ENCODE measurements at regions not wholly inside any gene's neighbourhood (a gene's known extent, or its start where the extent isn't known, plus 50 kb on each side); places are given as distances from the start of the nearest gene placed in this dataset.
A peak's percentile ranks its signal among the peaks of the same experiment; 100 is the strongest.

- TF ChIP-seq EZH2 (IDR thresholded peaks at IDR 0.05; ENCODE audit: low read length), result no peak
- peak; percentile 42 to 64 (median 56) for TF ChIP-seq CTCF (optimal IDR thresholded peaks at IDR 0.05 in 1 of 3, IDR thresholded peaks at IDR 0.05 in 1 of 3, conservative IDR thresholded peaks at IDR 0.05 in 1 of 3; ENCODE audit: extremely low read depth in 1 of 3, insufficient read depth in 2 of 3, low read length in 3 of 3)
Observed at GRCh38 chr9:108756746-108757490, 98.9 kb downstream of the ACTL7B start.

All from keratinocyte (primary cell).